ENCODE measurements at regions not wholly inside any gene's neighbourhood (a gene's known extent, or its start where the extent isn't known, plus 50 kb on each side); places are given as distances from the start of the nearest gene placed in this dataset.

DNA sequence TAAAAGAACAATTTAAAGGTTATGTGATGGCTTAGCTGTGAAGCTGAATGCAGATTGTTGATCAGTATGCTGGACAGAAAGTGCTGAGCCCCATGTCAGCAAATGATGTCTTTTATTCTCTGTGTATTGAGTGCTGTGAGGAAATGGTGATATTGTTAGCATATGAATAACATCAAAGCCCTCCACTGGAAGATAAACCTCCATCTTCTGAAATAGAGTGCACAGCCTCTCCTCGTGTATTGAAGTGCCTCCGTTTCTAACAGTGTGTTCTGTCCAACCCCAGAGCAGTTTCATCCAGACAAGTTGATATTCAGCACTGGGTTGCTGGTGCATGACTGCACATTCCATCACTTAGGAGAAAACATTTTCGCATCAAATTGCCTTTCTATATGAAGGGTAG is 242.9 kb downstream of the CSNK1G3 start:
- no peak for TF ChIP-seq POLR2A (IDR thresholded peaks at IDR 0.05)
- TF ChIP-seq, protein P1, sequence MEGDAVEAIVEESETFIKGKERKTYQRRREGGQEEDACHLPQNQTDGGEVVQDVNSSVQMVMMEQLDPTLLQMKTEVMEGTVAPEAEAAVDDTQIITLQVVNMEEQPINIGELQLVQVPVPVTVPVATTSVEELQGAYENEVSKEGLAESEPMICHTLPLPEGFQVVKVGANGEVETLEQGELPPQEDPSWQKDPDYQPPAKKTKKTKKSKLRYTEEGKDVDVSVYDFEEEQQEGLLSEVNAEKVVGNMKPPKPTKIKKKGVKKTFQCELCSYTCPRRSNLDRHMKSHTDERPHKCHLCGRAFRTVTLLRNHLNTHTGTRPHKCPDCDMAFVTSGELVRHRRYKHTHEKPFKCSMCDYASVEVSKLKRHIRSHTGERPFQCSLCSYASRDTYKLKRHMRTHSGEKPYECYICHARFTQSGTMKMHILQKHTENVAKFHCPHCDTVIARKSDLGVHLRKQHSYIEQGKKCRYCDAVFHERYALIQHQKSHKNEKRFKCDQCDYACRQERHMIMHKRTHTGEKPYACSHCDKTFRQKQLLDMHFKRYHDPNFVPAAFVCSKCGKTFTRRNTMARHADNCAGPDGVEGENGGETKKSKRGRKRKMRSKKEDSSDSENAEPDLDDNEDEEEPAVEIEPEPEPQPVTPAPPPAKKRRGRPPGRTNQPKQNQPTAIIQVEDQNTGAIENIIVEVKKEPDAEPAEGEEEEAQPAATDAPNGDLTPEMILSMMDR (IDR thresholded peaks at IDR 0.05) = no peak
